HPDE6-E6E7 (cell line): ENCODE measurements at regions not wholly inside any gene's neighbourhood (a gene's known extent, or its start where the extent isn't known, plus 50 kb on each side); places are given as distances from the start of the nearest gene placed in this dataset.
"Not testable (repeated sequence)": the region's sequence is repeated elsewhere in the genome, so short reads cannot be mapped to it uniquely, and the experiment has no call there.

Source experiments
- DNase-seq: peaks from one replicate; pipeline ENCODE4 v3.0.0; 2011; ENCODE audit warnings: missing footprints; ENCODE audit errors: extremely low spot score

DNA sequence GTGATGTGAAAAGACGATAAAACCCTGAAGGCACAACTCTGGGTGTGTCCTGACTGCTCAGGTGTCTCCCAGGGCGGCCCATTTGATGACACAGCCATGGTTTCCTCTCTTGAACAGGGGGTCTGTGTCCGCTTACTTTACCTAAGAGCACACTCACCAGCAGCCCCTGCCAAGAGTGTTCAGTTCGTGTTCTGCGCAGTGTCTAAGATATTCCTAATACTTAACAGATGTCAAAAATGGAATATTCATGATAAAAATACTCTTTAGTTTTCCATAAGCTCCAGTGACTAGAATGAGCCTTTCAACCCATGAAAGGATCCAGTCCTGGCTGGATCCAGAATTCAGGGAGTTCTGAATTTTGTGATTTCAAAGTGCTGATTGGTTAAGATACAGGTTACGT lies 492.4 kb downstream of the TNS3 start:
- no peak for DNase-seq

DNA sequence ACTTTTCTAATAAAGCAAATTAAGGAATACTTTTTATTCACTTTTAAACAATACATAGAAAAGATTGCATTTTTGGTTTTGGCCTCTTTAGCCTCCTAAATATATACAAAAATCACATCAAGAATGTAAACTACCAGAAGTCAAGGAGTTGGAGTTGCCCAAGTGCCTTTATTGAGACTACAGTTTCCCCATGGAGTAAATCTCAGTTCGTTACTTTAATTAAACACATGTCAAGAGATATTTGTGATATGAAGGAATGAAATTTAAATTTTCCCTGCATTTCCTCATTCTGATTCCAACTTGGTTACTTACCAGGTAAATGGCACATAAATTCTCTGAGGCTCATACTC lies 492.9 kb downstream of the TNS3 start:
- no peak for DNase-seq

DNA sequence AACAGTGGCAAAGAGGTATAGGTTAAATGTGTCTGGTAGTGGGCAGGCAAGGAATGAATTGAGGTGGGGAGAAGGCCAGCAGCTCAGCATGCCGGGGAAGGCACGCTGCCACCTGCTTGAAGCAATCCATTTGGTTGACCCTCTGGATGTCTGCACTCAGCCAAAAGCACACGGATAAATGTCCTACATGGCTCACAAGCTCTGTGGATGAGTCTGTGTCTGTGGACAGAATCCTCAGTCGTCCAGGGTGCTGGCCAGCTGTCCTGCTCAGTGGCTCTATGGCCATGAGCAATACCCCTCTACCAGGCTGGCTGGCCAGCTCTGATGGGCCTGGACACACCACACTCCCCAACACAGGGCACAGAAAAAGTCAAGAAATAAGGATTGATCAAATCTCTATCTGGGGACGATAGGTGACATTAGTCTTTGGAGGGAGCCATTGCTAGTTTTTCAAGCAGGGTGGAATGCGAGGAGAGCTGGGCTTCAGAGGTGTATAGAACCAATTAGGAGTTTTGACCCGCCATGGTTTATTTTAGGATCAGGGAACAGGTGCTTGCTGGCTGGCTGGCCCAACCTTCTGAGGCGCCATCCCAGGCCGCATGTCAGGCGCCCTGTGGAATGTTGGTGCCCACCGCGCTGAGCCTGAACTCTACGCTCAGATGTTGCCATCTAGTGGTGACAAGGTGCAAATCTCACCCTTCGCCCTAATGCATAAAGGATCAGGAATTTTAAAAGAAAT lies 493.4 kb downstream of the TNS3 start:
- peak; percentile 38 for DNase-seq

DNA sequence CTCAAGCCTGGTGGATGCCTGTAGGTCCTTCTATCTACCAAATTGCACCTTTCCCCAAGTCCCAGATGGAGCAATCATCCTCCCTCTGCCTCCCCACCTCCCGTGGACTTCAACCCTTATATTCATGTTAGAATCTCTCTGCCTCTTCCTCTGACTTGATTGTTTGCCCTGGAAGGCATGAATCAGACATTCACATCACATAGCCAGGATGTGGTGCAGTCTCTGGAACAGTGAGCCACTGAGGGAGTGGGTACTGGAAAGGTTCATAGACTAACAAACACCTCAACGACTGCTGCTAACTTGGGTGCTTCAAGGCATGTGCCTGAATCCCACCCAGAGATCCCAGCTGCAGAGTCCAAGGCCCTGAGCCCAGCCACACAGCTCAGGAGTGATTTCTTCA lies 494.0 kb downstream of the TNS3 start:
- DNase-seq: no peak

DNA sequence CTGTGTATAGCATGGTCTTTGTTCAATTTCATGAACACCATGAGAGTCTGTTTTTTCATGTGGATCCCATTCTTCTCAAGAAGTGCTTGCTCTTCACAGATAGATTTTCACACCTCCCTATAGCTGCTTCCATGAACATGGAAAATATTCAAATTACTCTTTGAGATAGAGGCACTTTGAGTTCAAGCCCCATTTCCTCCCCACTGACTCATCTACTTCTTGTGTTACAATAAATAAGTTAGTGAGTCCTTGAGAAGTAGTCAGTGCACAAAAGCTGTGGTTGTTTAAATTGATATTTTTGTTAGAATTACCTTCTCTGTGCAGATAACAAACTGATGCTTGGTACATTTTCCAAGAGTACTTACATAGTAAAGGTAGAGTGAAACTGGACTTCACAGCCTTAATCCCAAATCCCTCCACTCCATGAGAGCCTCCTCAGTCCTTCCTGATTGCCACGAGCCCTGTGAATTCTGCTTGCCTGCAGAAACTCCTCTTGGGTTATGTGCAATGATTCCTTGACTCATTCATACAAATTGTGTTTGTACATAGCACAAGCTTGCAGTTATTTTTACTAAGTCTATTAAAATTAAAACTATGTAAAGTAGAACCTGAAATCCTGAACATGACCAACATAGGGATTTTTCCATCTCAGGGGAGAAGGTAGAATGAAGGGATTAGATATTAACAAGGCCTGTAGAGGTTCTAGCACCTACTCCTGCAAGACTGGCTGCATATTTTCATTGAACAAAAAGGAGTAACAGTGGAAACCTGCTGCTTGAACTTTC lies 496.2 kb downstream of the TNS3 start:
- DNase-seq: no peak

DNA sequence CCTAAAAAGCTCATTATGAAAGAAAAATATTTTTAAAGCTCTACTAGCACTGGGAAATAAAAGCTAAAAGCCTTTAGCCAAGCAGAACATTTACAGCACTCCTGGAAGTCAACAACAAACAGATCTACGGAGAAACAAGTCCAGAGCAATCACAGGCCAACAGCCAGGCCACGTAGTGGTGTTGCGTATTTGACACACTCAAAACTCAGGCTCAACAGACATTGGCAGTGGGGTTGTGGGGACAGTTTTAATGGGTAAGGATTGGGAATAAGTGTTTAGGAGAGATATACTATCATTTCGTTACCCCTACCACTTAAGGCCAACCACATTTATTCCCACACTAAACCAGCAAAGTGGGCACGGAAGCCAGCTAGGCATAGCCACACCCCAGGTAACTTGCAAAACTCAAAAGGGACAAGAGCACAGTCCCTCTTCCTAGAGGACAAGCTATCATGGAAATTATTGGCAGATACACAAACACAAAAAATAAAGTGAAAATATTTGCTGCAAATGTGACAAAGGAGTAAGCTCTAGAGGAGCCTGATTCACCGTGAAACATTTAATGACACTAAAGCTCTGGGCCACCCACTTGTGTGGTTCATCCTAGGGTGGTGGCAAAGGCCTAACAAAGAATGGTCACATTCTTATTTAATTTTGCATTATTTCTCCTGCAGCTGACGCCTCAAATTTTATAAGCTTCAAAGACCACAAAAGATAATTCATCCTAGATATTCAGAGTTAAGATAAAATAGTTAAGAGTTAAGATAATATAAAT lies 498.2 kb downstream of the TNS3 start:
- DNase-seq: no peak

DNA sequence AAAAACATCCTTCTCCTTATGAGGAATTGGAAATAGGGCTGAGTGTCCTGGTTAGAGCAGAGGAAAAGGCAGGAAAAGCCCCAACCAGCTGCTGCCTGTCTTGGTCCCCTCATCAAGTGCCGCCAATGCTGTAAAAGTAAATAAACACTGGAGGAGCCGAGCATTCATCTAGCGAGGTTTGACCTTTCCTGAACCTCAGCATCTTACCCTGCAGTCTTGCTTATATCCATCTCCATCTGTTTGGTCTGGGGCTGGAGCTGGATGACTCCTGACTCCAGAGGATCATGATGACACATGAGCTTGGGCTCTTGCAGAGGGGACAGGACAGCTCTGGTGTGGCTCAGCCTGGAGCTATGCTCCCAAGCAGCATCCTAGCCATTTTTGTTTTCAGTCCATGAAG lies 501.1 kb downstream of the TNS3 start:
- no peak for DNase-seq

DNA sequence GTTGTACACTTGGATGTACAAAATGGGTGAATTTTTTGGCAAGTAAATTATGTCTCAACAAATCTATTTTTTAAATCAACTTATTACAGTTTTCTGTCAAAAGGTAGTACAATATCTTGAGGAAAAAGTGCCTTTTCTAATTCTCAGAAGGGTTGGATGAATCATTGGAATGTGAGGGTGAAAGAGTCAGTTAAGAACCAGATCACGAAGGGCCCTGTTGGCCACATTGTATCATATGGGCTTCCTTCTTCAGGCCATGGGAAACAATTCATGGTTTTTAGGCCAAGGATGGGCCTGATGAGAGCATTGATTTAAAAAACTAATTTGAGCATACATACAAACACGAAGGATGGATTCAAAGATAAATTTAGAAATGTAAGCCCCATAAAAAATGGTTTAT lies 503.7 kb downstream of the TNS3 start:
- no peak for DNase-seq

DNA sequence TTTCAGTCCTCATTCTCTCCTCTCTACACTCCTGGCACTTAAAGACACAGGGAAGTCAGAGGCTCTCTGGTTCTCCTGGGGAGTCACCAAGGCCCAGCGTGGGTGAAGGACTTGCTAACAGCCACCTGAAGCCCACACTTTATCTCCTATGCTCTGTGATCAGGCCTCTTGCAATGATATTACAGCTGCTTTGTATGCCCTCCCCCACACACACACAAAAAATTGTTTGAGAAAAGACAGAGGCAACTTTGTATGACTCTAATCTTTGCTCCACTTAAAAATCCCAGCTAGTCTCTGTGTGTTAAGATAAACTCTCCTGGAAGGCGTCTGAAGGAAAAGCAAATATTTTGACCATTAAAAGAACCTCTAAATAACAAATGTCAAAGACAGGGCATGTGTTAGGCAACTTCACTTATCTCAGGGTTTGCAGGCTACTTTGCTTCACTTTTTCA lies 507.2 kb downstream of the TNS3 start:
- no peak for DNase-seq

DNA sequence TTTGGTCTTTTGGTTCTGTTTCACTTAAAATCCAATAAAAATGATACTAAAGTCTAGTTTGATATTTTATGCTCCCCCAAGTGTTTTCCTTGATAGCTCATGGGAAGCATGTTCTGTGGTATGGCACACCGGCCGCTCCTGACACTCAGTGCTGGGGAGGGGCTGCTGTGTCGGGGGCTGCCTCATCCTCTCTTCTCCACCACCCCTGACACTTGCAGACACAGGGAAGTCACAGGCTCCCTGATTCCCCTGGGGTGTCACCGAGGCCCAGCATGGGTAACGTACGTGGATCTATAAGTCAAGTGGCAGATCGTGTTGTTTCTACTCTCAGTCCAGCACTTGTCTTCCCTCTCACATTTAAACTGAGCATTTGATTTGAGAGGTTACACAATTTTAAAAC lies 508.6 kb downstream of the TNS3 start:
- DNase-seq: no peak

DNA sequence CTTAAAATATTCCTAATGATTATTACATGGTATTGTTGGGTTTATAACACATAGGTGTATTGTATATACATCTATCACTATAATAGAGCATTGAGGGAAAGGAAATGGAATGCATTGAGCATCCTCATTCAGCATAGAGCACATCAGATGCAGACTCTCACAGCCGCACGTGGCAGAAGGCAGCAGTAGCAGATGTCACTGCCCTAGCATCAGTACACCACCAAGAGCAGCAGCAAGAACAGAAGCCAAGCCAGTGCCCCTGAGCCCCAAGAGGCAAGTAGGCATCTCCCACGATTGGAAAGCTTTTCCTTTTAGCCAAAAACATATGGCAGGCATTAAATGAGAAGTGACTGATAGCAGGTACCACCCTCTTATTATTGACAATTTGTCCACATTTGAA lies 510.0 kb downstream of the TNS3 start:
- DNase-seq: no peak

DNA sequence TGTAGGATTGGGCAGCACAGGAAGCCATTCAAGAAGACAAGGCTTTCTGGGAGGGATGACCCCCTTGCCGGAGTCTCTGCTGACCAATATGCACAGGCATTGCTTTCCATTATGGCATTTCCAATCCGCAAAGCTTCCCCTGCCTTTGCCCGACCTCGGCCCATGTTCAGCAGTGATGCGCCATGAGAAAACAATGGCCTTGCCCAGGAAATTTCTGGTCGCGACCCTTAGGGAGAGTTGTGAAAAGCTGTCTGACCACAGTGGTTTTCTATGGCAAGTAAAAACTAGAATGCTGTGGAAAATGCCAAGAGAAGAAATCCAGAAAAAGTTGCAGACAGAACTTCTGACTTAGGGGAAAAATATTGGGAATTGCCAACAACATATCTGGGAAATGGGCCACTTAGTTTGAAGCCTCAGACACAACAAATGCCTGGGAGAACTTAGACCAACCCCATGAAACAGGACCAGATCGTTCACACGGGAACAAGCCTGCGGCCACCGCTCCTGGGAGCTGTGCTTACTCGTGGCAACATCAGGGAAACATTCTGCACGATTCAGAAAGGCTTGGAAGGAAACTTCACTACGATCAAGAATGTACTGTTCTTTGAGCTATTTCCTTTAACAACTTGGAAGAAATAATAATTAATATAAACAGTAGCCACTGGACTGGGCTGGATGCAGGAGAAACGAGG lies 512.4 kb downstream of the TNS3 start:
- no peak for DNase-seq

DNA sequence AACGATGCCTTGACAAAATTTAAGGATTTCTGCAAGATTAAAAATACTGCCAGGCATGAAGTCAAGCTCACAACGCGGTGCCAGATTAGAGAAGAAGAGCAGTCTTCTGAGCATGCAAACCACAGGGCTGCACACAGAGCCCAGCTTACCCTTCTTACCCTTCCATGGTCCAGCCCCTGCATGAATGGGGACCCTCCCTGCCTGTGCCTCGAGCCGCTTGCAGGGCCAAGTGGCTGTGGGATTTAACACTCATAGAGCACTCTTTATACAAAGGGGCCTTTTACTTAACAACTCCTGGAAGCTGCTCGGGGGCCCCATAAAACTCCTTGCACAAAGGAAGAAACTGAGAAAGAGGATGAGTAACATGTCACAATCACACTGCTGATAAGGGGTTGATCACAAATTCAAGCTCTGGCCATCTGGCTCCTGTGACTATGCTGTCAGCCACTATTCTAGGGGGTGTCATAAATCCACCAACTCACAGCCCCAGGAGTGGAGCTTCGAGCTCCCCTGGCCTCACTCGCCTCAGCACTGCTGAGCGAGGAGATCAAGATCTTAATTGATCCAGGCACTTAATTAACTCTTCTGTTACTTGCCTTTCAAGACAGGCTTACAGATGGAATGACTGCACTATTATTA lies 514.8 kb downstream of the TNS3 start:
- no peak for DNase-seq

DNA sequence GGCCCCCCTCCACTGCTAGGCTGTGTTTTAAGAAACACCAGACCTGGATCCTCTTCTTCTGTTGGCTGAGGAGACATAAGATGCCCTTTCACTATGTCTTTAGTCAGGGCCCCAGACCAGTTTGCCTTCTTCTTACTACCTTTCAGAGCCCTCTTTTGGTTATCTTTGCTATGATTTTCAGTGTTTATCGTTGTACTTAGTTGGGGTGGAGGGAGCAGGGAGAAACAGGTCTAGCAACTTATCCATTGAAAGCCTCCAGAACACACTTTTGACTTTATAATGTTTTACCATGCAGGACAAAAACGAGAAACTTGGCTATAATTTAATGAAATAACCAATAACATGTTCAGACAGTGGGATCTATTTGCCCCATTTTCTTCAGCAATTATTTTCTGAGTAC lies 525.2 kb downstream of the TNS3 start:
- no peak for DNase-seq

DNA sequence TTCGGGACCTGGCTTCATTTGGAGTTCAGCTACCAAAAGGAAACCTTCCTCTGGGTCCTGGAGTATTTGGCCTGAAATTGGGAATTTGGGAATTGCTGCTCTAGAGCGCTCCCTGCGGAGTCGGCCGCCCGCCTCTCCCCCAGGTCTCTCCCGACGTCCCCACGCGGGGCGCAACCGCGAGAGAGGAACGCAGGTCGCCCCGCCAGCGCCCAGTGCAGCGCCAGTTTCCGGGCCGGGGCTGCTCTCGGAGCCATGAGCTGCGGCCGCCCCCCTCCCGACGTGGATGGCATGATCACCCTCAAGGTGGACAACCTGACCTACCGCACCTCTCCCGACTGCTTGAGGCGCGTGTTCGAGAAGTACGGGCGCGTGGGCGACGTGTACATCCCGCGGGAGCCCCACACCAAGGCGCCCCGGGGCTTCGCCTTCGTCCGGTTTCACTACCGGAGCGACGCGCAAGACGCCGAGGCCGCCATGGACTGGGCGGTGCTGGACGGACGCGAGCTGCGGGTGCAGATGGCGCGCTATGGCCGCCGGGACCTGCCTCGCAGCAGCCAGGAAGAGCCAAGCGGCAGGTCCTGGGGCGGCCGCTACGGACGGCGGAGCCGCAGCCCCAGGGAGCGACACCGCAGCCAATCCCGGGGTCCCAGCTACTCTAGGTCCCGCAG lies 529.2 kb downstream of the TNS3 start:
- DNase-seq: not testable (repeated sequence)

DNA sequence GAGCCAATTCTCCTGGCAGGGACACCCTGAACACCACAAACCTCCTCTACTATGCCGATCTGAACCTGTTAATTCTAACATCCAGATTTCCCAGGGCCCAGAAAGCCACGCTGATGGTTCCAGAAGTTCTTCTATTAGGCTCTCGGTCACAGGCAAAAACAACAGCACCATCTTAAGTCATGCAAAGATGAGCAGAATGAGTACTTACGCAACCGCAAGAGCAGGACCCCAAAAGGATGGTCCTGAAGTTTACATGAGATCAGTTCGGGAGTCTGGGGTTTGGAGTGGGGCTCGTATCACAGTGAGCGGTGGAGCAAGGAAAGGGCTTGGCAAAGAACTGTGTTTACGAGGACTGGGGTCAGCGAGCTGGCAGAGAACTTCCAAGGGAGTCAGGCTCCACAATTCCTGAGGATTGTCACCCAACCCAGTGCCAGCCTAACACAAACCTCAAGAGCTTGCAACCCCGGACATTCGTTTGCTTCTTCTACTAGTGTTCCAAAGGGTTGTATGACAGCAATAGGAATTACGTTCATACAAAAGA lies 532.6 kb downstream of the TNS3 start:
- no peak for DNase-seq

DNA sequence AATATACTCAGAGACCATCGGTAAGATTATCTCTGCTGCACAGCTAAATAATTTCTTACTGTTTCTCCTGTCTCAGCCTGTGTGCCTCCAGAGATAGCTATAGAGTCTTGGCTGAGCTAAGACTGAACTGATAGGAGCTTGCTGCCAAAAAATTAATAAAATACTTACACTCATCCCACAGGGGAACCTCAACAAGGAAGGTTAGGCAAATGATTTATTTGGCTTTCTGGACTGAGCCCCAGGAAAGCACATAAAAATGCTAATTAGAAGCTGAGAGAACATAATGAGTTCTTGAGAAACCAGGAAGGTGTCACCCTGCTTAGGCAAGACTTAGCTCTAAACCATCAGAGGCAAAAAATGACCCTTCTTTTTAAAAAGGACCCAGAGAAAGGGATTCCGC lies 534.5 kb downstream of the TNS3 start:
- DNase-seq: no peak

DNA sequence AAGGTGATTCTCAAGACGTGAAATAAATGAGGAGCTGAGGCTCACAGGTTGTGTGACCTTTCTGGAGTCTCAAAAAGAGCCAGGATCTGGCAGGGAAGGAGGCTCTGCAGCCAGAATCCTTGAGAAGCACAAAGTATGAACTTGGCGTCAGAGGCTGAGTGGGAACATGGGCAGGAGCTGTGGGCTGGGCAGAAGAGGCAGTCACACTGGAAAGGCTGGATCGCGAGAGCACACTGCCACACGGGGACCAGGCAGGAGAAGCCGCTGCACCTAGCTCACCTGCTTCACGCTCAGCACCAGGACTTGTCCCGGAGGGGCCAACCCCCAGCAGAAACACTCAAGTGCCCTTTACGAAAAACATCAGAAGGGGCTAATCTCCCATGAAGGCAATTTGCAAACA lies 535.0 kb downstream of the TNS3 start:
- no peak for DNase-seq

DNA sequence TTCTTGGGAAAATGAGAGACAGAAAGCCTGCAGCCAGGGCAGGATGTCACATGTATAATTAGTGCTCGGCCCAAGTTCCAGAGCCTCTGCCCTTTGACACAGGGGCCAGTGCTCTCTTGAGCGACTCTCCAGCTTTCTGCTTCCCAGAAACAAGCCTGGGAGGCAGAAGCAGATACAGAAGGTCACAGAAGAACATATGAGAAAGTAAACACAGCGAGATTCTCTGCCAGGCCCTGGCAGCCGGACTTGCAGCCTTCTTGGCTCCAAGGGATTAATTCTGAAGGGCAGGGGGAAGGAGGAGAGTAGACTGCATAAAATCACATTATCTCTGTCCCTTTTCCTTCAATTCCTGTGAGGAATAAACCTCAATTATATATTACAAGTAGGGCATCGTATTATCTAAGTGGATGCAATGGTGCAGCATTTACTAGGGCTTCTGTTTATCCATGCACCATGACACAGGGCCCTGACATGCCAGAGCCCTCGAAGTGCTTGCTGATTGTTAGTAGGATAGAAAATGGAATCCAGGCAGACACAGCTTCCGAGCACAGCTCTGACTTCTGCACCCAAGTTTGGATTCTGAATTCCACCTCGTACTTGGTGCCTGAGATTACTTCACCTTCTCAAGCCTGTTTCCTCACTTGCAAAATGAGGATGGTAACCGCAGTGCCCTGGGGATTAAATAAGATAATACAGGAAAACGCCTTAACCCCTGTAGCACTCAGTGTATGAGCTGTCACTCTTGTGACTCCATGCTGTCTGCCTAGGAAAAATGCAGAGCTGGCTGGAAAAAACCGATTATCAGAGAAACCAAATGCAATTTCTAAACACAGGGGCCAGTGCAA lies 536.5 kb downstream of the TNS3 start:
- DNase-seq: no peak

DNA sequence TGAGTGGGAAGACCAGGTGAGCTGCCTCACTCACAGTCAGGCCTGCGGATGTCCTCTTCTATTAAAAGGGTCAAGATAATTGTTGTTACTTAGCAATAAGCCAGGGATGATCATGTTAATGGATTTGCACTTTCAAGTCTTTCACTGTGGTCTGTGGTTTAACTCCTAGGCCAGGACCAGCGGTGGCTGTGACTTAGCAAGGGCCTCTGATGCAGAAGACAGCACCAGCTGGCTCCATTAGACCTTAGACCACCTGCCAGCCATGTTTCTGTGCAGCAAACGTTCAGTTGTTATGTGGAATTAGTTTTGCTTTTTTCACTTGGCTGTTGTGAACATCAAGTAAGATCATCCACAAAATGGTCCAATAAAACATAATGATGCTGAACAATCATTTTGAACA lies 537.3 kb downstream of the TNS3 start:
- DNase-seq: no peak
